HL-60 (cell line): ENCODE measurements at regions not wholly inside any gene's neighbourhood (a gene's known extent, or its start where the extent isn't known, plus 50 kb on each side); places are given as distances from the start of the nearest gene placed in this dataset.

Source experiments
- GABPA ChIP-seq: IDR thresholded peaks from 2 replicates; pipeline ENCODE4 v1.6.1; 2012; ENCODE audit warnings: low read depth
- TF ChIP-seq, protein P1 (sequence below): IDR thresholded peaks from one replicate; pipeline ENCODE4 v1.5.1; 2011; ENCODE audit warnings: low read length, control low read depth, inconsistent platforms; ENCODE audit not compliant: insufficient read depth

DNA sequence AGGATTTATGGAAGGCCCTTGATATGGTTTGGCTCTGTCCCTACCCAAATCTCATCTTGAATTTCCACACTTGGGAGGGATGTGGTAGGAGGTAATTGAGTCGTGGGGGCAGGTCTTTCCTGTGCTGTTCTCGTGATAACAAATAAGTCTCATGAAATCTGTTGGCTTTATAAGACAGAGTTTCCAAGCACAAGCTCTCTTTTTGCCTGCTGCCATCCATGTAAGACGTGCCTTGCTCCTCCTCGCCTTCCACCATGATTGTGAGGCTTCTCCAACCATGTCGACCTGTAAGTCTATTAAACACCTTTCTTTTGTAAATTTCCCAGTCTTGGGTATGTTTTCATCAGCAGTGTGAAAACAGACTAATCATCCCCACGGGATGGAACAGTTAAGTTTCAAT lies 557.2 kb upstream of the ISX start:
- TF ChIP-seq, protein P1, sequence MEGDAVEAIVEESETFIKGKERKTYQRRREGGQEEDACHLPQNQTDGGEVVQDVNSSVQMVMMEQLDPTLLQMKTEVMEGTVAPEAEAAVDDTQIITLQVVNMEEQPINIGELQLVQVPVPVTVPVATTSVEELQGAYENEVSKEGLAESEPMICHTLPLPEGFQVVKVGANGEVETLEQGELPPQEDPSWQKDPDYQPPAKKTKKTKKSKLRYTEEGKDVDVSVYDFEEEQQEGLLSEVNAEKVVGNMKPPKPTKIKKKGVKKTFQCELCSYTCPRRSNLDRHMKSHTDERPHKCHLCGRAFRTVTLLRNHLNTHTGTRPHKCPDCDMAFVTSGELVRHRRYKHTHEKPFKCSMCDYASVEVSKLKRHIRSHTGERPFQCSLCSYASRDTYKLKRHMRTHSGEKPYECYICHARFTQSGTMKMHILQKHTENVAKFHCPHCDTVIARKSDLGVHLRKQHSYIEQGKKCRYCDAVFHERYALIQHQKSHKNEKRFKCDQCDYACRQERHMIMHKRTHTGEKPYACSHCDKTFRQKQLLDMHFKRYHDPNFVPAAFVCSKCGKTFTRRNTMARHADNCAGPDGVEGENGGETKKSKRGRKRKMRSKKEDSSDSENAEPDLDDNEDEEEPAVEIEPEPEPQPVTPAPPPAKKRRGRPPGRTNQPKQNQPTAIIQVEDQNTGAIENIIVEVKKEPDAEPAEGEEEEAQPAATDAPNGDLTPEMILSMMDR = no peak
- no peak for TF ChIP-seq GABPA
